Left renal pelvis (tissue), 4 donors: ENCODE measurements at regions not wholly inside any gene's neighbourhood (a gene's known extent, or its start where the extent isn't known, plus 50 kb on each side); places are given as distances from the start of the nearest gene placed in this dataset.
"Not testable (repeated sequence)": the region's sequence is repeated elsewhere in the genome, so short reads cannot be mapped to it uniquely, and the experiment has no call there.

Experiments
- DNase-seq, 4 donors: peaks; one replicate each; pipeline ENCODE4 v3.0.0-alpha.2; 2013; ENCODE audit warnings: low read depth in 4 of 4, low spot score in 3 of 4

- DNase-seq = no peak
Measured at GRCh38 chr6:169020821-169021220, 232.8 kb downstream of the THBS2 start.

GRCh38 chr6:169019727-169020491 is 233.7 kb downstream of the THBS2 start:
- no peak for DNase-seq

- no peak for DNase-seq
Measured at GRCh38 chr6:169019111-169019510, 234.5 kb downstream of the THBS2 start.

GRCh38 chr6:169016758-169017157 is 236.9 kb downstream of the THBS2 start:
- no peak for DNase-seq

GRCh38 chr6:169014211-169015197 is 239.1 kb downstream of the THBS2 start:
- no peak for DNase-seq

- DNase-seq = no peak
Measured at GRCh38 chr6:169009628-169010027, 244.0 kb downstream of the THBS2 start.

- DNase-seq = no peak
Measured at GRCh38 chr6:169008641-169009257, 244.9 kb downstream of the THBS2 start.

- DNase-seq = no peak
Measured at GRCh38 chr6:169005166-169005565, 248.5 kb downstream of the THBS2 start.

GRCh38 chr6:169000022-169000421 is 253.6 kb downstream of the THBS2 start:
- DNase-seq = no peak

- DNase-seq = no peak
Measured at GRCh38 chr6:168999392-168999791, 254.3 kb downstream of the THBS2 start.

GRCh38 chr6:168996356-168996625 is 257.4 kb downstream of the THBS2 start:
- DNase-seq = no peak

GRCh38 chr6:168995526-168996355 is 257.9 kb downstream of the THBS2 start:
- DNase-seq = no peak

- DNase-seq = no peak
Measured at GRCh38 chr6:168994956-168995355, 258.7 kb downstream of the THBS2 start.

- DNase-seq = peak in 2 of 4 donors; percentile 29 to 44
Measured at GRCh38 chr6:168992446-168993144, 261.1 kb downstream of the THBS2 start.

GRCh38 chr6:168991695-168992094 is 262.0 kb downstream of the THBS2 start:
- DNase-seq = not testable (repeated sequence)

GRCh38 chr6:168990019-168990751 is 263.5 kb downstream of the THBS2 start:
- DNase-seq = no peak

GRCh38 chr6:168989421-168989820 is 264.2 kb downstream of the THBS2 start:
- DNase-seq = no peak

GRCh38 chr6:168988801-168989200 is 264.8 kb downstream of the THBS2 start:
- no peak for DNase-seq

GRCh38 chr6:168988280-168988679 is 265.4 kb downstream of the THBS2 start:
- no peak for DNase-seq
